Stomach (tissue), 8 donors: ENCODE measurements at regions not wholly inside any gene's neighbourhood (a gene's known extent, or its start where the extent isn't known, plus 50 kb on each side); places are given as distances from the start of the nearest gene placed in this dataset.

Experiments
- DNase-seq, 2 donors: peaks; one replicate each; pipeline versions ENCODE4 v3.0.0 to v3.0.0-alpha.2; 2013 to 2019
- H3K27ac ChIP-seq, 5 donors: fragments of 200-600 bp in 4 of 5; sonication (generic) in 4 of 5; one replicate each; pipeline ENCODE4 v1.5.1; 2013 to 2019; ENCODE audit warnings: mild to moderate bottlenecking in 1 of 5, moderate library complexity in 1 of 5
- H3K27me3 ChIP-seq, 3 donors: fragments of 200-600 bp; sonication (generic); one replicate each; pipeline ENCODE4 v1.5.1; 2017 to 2019; ENCODE audit warnings: mixed run types in 1 of 3
- H3K36me3 ChIP-seq, 4 donors: fragments of 200-600 bp; sonication (generic); 1 replicate in 3 of 4; 2 replicates in 1 of 4; pipeline ENCODE4 v1.5.1; 2016 to 2019
- H3K4me1 ChIP-seq, 4 donors: fragments of 200-600 bp; sonication (generic); one replicate each; pipeline ENCODE4 v1.5.1; 2016 to 2019
- H3K4me3 ChIP-seq, 4 donors: fragments of 200-600 bp; sonication (generic) in 3 of 4; one replicate each; pipeline ENCODE4 v1.5.1; 2016 to 2019; ENCODE audit warnings: mild to moderate bottlenecking in 1 of 4
- H3K9me3 ChIP-seq, 4 donors: fragments of 200-600 bp; sonication (generic); one replicate each; pipeline ENCODE4 v1.5.1; 2016 to 2019
- CTCF ChIP-seq, 7 experiments: fragments of 450-650 bp in 4 of 7; fragments of 200-600 bp in 3 of 7; sonication (generic) in 3 of 7; IDR thresholded peaks; one replicate each; pipeline ENCODE4 v1.5.1; 2016 to 2019; ENCODE audit warnings: antibody characterized with exemption in 7 of 7, control low read depth in 2 of 7, mild to moderate bottlenecking in 1 of 7
- EP300 ChIP-seq: sonication (generic); formaldehyde crosslinking; IDR thresholded peaks from one replicate; pipeline ENCODE4 v1.6.1; 2017; ENCODE audit warnings: antibody characterized with exemption
- POLR2A ChIP-seq, 4 donors: fragments of 450-650 bp; IDR thresholded peaks; one replicate each; pipeline ENCODE4 v1.6.1; 2016; ENCODE audit warnings: antibody characterized with exemption in 4 of 4, control low read depth in 2 of 4, mild to moderate bottlenecking in 1 of 4, moderate library complexity in 1 of 4
- POLR2AphosphoS5 ChIP-seq, 3 donors: sonication (generic); formaldehyde crosslinking; IDR thresholded peaks; one replicate each; pipeline ENCODE4 v1.6.1; 2016; ENCODE audit warnings: antibody characterized with exemption in 3 of 3
- WGBS, 5 donors: extraction: QIAGEN DNeasy Blood & Tissue Kit in 3 of 5; methylation state at CpG; one replicate each; pipeline versions ENCODE4 v1.1.5 to v1.1.7; 2013 to 2018; 5-methylcytosine and 5-hydroxymethylcytosine counted together
- intact Hi-C: fragments of 100-400 bp; cut with DNase I; formaldehyde crosslinking; loops from one replicate; pipeline ENCODE4 v1.15.1; 2023; ENCODE audit warnings: low total_unique reads
- donor health status: healthy with polysubstance abuse.
- donor health status: Bipolar disorder and iron deficiency.
- donor health status: healthy.

- Histone ChIP-seq H3K27me3 (peaks cover 0 to 11% (median 0%) of the 10 kb centered on the region in 3 donors), H3K4me1 (peaks cover 0 to 12% (median 3%) of the 10 kb centered on the region in 4 donors), H3K9me3 (no peaks in the 10 kb centered on the region), H3K36me3 (no peaks in the 10 kb centered on the region), H3K4me3 (no peak overlapping the region), H3K27ac (no peak overlapping the region)
- TF ChIP-seq POLR2A (IDR thresholded peaks at IDR 0.05) = no peak
- no peak for TF ChIP-seq EP300
- TF ChIP-seq CTCF (IDR thresholded peaks at IDR 0.05) = no peak
- TF ChIP-seq POLR2AphosphoS5 (IDR thresholded peaks at IDR 0.05) = no peak
- peak in 1 of 2 donors; percentile 10 for DNase-seq
- intact Hi-C loops = no loop called here
- WGBS, 5 donors = 79 to 87% (median 81%) methylated on average over 5 to 7 of the region's 7 CpGs
Measured at GRCh38 chr10:46226900-46227558, 59.8 kb upstream of the ANTXRL start.

- no peaks in the 10 kb centered on the region for H3K9me3 ChIP-seq
- no peaks in the 10 kb centered on the region for H3K36me3 ChIP-seq
- 67 to 83% (median 73%) methylated on average over 4 of the region's 4 CpGs for WGBS, 5 donors
- peaks cover 0 to 11% (median 0%) of the 10 kb centered on the region in 3 donors for H3K27me3 ChIP-seq
- TF ChIP-seq EP300 = no peak
- TF ChIP-seq POLR2A (IDR thresholded peaks at IDR 0.05) = no peak
- no peak for TF ChIP-seq POLR2AphosphoS5 (IDR thresholded peaks at IDR 0.05)
- TF ChIP-seq CTCF (IDR thresholded peaks at IDR 0.05) = no peak
- intact Hi-C loops = no loop called here
- no peak overlapping the region for H3K4me3 ChIP-seq
- H3K27ac ChIP-seq = no peak overlapping the region
- peaks cover 0 to 12% (median 3%) of the 10 kb centered on the region in 4 donors for H3K4me1 ChIP-seq
- DNase-seq = no peak
Measured at GRCh38 chr10:46227571-46227935, 59.2 kb upstream of the ANTXRL start.

GRCh38 chr10:46227936-46228562 is 58.7 kb upstream of the ANTXRL start:
- WGBS, 5 donors = 40 to 59% (median 48%) methylated on average over 5 to 6 of the region's 6 CpGs
- Histone ChIP-seq H3K4me1 (peaks cover 0 to 12% (median 3%) of the 10 kb centered on the region in 4 donors), H3K4me3 (no peak overlapping the region), H3K27me3 (peaks cover 0 to 11% (median 0%) of the 10 kb centered on the region in 3 donors), H3K9me3 (no peaks in the 10 kb centered on the region), H3K27ac (no peak overlapping the region), H3K36me3 (no peaks in the 10 kb centered on the region)
- intact Hi-C loops = no loop called here
- TF ChIP-seq CTCF (IDR thresholded peaks at IDR 0.05) (no peak), POLR2AphosphoS5 (IDR thresholded peaks at IDR 0.05) (no peak), EP300 (no peak), POLR2A (IDR thresholded peaks at IDR 0.05) (no peak)
- DNase-seq = peak in 1 of 2 donors; percentile 23

- no peak overlapping the region for H3K27ac ChIP-seq
- no peak for TF ChIP-seq POLR2A (IDR thresholded peaks at IDR 0.05)
- TF ChIP-seq EP300 = no peak
- peak in 6 of 7 experiments; percentile 9 to 94 (median 88) for TF ChIP-seq CTCF (IDR thresholded peaks at IDR 0.05)
- 19 to 24% (median 20%) methylated on average over 4 to 7 of the region's 7 CpGs for WGBS, 5 donors
Measured at GRCh38 chr10:46228563-46229071, 58.2 kb upstream of the ANTXRL start.

More at GRCh38 chr10:46228563-46229071, 58.2 kb upstream of the ANTXRL start:
- Histone ChIP-seq H3K36me3 (no peaks in the 10 kb centered on the region), H3K4me3 (no peak overlapping the region), H3K4me1 (peaks cover 0 to 12% (median 3%) of the 10 kb centered on the region in 4 donors), H3K27me3 (peaks cover 0 to 11% (median 0%) of the 10 kb centered on the region in 3 donors), H3K9me3 (no peaks in the 10 kb centered on the region)
- DNase-seq = peak; percentile 74 to 86
- intact Hi-C loops = no loop called here
